ENCODE measurements at regions not wholly inside any gene's neighbourhood (a gene's known extent, or its start where the extent isn't known, plus 50 kb on each side); places are given as distances from the start of the nearest gene placed in this dataset.

DNA sequence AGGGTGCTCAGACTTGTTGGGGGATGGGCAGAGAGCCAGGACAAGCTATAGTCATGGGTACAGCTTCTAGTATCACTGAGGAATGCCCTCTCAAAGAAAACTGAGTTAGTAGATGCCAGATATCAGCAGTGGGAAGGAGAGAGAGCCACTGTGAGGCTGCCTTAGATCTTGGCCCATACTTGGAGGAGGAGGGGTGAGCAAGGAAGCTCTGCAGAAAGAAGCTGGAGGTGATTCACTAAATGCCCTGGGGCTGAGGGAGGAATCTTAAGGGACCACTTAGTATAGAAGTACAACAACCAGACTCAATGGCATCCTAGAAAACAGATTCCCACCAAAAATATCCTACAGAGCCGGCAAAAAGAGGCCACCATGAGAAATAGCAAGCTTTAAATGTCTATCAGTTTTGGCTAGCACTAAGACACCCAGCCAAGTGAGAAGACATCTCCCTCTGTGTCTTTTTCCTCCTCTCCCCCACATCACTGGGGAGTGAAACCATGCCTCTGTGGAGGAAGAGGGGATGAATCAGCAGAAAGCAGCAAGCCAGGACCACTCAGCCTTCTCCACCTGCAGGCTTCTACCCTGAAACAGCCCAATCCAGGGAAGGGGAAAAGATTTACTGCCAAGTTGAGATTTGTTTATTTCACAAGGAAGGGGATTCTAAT is 282.5 kb upstream of the STT3B start:
- Histone ChIP-seq H2AK5ac (ENCODE audit: low read length) (no peak overlapping the region), H3K36me3 (ENCODE audit: control insufficient read depth, insufficient read depth, low read length) (no peaks in the 10 kb centered on the region), H4K5ac (ENCODE audit: low read length) (no peak overlapping the region), H3K27ac (ENCODE audit: low read depth, low read length) (no peak overlapping the region), H2BK5ac (ENCODE audit: low read length) (no peak overlapping the region), H3K9ac (ENCODE audit: low read length) (no peak overlapping the region), H3K18ac (ENCODE audit: low read length) (peak overlapping the region; percentile 32), H3K4me3 (ENCODE audit: low read length) (no peak overlapping the region), H3K4ac (ENCODE audit: low read depth, low read length) (no peak overlapping the region), H3K79me1 (ENCODE audit: low read length) (no peaks in the 10 kb centered on the region), H2BK15ac (replicated peaks; ENCODE audit: low read depth) (no peak overlapping the region), H3K23ac (ENCODE audit: low read length) (no peak overlapping the region), H3K4me1 (ENCODE audit: control insufficient read depth, low read depth, low read length) (no peaks in the 10 kb centered on the region), H3K56ac (ENCODE audit: low read length) (peak overlapping the region; percentile 6), H3K4me2 (ENCODE audit: low read length) (no peak overlapping the region), H3K27me3 (ENCODE audit: insufficient read depth, low read length, poor library complexity) (no peaks in the 10 kb centered on the region), H2BK120ac (ENCODE audit: low read depth, low read length) (no peak overlapping the region), H4K8ac (ENCODE audit: low read depth, low read length) (no peak overlapping the region), H3K79me2 (ENCODE audit: control insufficient read depth, insufficient read depth, low read length) (no peaks in the 10 kb centered on the region)
- WGBS (ENCODE audit: extremely low coverage, insufficient coverage, low lambda C conversion rate): no CpG with 5 or more reads among the region's 1 CpG
- DNase-seq: peak; percentile 55

DNA sequence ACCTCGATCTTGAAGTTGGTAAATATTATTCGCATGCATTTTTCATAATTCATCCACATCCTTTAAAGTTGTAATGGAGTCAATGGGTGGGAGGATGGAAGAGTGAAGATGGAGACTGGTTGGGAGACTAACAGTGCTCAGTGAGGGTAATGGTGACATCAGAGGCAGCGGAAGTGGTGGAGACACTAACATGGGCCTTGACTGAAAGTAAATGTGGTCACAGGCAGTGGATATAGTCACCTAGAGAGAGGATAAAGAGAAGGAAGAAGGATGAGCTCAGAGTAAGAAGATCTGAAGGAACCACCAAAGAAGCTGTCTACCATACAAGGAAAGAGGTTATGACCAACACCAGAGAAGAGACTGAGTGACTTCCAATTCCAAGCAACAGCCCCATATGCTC is 281.6 kb upstream of the STT3B start:
- Histone ChIP-seq H2BK5ac (ENCODE audit: low read length) (no peak overlapping the region), H3K9ac (ENCODE audit: low read length) (no peak overlapping the region), H4K5ac (ENCODE audit: low read length) (no peak overlapping the region), H3K79me1 (ENCODE audit: low read length) (no peaks in the 10 kb centered on the region), H2BK15ac (replicated peaks; ENCODE audit: low read depth) (no peak overlapping the region), H3K56ac (ENCODE audit: low read length) (no peak overlapping the region), H2BK120ac (ENCODE audit: low read depth, low read length) (no peak overlapping the region), H3K79me2 (ENCODE audit: control insufficient read depth, insufficient read depth, low read length) (no peaks in the 10 kb centered on the region), H3K4me2 (ENCODE audit: low read length) (no peak overlapping the region), H3K27me3 (ENCODE audit: insufficient read depth, low read length, poor library complexity) (no peaks in the 10 kb centered on the region), H3K18ac (ENCODE audit: low read length) (no peak overlapping the region), H3K4me1 (ENCODE audit: control insufficient read depth, low read depth, low read length) (no peaks in the 10 kb centered on the region), H4K8ac (ENCODE audit: low read depth, low read length) (no peak overlapping the region), H3K36me3 (ENCODE audit: control insufficient read depth, insufficient read depth, low read length) (no peaks in the 10 kb centered on the region), H2AK5ac (ENCODE audit: low read length) (no peak overlapping the region), H3K23ac (ENCODE audit: low read length) (no peak overlapping the region), H3K4me3 (ENCODE audit: low read length) (no peak overlapping the region), H3K27ac (ENCODE audit: low read depth, low read length) (no peak overlapping the region), H3K4ac (ENCODE audit: low read depth, low read length) (no peak overlapping the region)
- no CpG with 5 or more reads among the region's 3 CpGs for WGBS (ENCODE audit: extremely low coverage, insufficient coverage, low lambda C conversion rate)
- no peak for DNase-seq

DNA sequence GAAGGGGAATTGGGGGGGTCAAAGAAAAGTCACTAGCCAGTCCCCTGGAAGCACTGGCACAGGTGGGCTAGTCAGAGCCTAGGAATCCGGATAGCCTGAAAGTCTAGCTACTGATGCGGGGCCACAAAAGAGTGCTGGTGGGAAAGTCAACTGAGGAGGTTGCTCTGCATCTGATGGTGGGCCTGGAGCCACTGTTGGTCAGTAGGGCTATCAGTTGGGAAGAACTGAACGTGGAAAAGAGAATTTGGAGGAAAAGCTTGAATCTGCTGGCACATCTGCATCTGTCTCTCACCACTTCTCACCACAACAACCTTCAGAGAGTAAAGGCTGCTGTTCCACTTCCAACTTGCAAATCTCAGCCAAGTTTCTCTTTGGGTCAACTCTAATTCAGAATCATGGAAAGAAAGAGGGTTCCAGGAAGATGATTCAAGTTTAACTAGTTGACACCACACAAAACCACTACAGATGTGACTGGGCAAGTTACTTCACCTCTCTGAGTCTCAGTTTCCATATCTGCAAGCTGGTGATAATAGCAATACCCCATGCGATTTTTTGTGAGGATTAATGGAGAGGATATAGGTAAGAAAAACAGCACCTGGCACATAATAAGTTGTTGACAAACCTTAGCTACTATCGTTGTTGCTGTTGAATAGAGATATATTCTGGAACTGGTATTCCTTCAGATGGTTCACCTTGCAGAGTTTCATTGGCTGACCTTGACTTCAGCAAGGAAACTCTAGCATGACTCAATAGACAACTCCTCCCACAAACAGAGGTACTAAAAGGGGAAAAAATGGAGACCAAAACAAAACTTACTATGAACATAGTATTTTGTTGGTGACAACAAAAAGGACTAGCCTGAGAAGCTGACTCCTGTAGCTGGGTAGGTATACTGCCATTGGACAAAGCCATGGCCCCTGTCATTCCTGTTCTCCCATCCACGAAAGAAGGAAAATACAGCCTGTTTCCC is 280.2 kb upstream of the STT3B start:
- WGBS (ENCODE audit: extremely low coverage, insufficient coverage, low lambda C conversion rate): no CpG with 5 or more reads among the region's 6 CpGs
- Histone ChIP-seq H3K79me2 (ENCODE audit: control insufficient read depth, insufficient read depth, low read length) (no peaks in the 10 kb centered on the region), H3K27ac (ENCODE audit: low read depth, low read length) (no peak overlapping the region), H2BK5ac (ENCODE audit: low read length) (no peak overlapping the region), H3K23ac (ENCODE audit: low read length) (no peak overlapping the region), H3K4ac (ENCODE audit: low read depth, low read length) (no peak overlapping the region), H3K18ac (ENCODE audit: low read length) (no peak overlapping the region), H4K5ac (ENCODE audit: low read length) (no peak overlapping the region), H3K36me3 (ENCODE audit: control insufficient read depth, insufficient read depth, low read length) (no peaks in the 10 kb centered on the region), H3K4me2 (ENCODE audit: low read length) (no peak overlapping the region), H3K9ac (ENCODE audit: low read length) (no peak overlapping the region), H3K56ac (ENCODE audit: low read length) (no peak overlapping the region), H4K8ac (ENCODE audit: low read depth, low read length) (no peak overlapping the region), H3K79me1 (ENCODE audit: low read length) (no peaks in the 10 kb centered on the region), H3K4me3 (ENCODE audit: low read length) (no peak overlapping the region), H2BK120ac (ENCODE audit: low read depth, low read length) (no peak overlapping the region), H2BK15ac (replicated peaks; ENCODE audit: low read depth) (no peak overlapping the region), H3K4me1 (ENCODE audit: control insufficient read depth, low read depth, low read length) (no peaks in the 10 kb centered on the region), H3K27me3 (ENCODE audit: insufficient read depth, low read length, poor library complexity) (no peaks in the 10 kb centered on the region), H2AK5ac (ENCODE audit: low read length) (no peak overlapping the region)
- no peak for DNase-seq

DNA sequence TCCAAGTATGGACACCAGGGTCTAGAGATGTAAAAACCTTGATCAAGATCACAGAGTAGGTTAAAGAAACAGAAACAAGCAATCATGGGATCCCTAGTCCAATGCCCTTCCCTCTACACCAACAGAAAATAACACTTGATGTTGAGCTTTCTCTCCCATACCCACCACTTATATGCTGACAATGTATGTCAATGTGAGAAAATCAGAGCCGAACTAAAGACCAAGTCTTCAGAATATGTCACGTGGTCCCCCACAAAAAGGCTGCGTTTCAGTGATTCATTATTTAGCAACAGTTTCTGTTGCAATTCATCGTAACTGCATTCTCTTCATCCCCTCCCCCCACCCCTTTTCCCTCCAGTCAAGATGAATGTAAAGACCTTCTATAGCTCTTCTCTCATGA is 278.9 kb upstream of the STT3B start:
- Histone ChIP-seq H2BK120ac (ENCODE audit: low read depth, low read length) (no peak overlapping the region), H3K23ac (ENCODE audit: low read length) (no peak overlapping the region), H2AK5ac (ENCODE audit: low read length) (no peak overlapping the region), H2BK5ac (ENCODE audit: low read length) (no peak overlapping the region), H3K4me1 (ENCODE audit: control insufficient read depth, low read depth, low read length) (no peaks in the 10 kb centered on the region), H3K27ac (ENCODE audit: low read depth, low read length) (no peak overlapping the region), H3K4ac (ENCODE audit: low read depth, low read length) (no peak overlapping the region), H3K18ac (ENCODE audit: low read length) (no peak overlapping the region), H2BK15ac (replicated peaks; ENCODE audit: low read depth) (no peak overlapping the region), H4K5ac (ENCODE audit: low read length) (no peak overlapping the region), H3K36me3 (ENCODE audit: control insufficient read depth, insufficient read depth, low read length) (no peaks in the 10 kb centered on the region), H3K9ac (ENCODE audit: low read length) (no peak overlapping the region), H3K4me2 (ENCODE audit: low read length) (no peak overlapping the region), H4K8ac (ENCODE audit: low read depth, low read length) (no peak overlapping the region), H3K79me1 (ENCODE audit: low read length) (no peaks in the 10 kb centered on the region), H3K27me3 (ENCODE audit: insufficient read depth, low read length, poor library complexity) (no peaks in the 10 kb centered on the region), H3K4me3 (ENCODE audit: low read length) (no peak overlapping the region), H3K56ac (ENCODE audit: low read length) (no peak overlapping the region), H3K79me2 (ENCODE audit: control insufficient read depth, insufficient read depth, low read length) (no peaks in the 10 kb centered on the region)
- no CpG with 5 or more reads among the region's 4 CpGs for whole genome bisulfite sequencing (ENCODE audit: extremely low coverage, insufficient coverage, low lambda C conversion rate)
- no peak for DNase-seq

DNA sequence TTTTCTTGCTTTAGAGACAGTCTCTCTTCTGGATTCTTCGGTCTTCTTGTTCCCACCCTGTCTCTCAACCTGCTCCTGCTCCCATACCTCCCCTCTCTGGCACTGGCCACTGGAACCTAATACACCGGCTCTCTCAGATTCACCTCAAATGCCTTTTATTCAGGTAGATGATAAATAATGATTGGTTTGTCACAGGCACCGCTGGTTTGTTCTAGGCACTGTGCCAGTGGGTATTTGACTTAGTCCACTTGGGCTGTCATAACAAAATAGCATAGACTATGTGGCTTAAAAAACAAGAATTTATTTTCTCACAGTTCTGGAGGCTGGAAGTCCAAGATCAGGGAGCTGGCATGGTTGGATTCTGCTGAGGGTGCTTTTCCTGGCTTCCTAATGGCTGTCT is 278.2 kb upstream of the STT3B start:
- Histone ChIP-seq H3K27me3 (ENCODE audit: insufficient read depth, low read length, poor library complexity) (no peaks in the 10 kb centered on the region), H4K8ac (ENCODE audit: low read depth, low read length) (no peak overlapping the region), H3K4ac (ENCODE audit: low read depth, low read length) (no peak overlapping the region), H2BK5ac (ENCODE audit: low read length) (no peak overlapping the region), H3K79me2 (ENCODE audit: control insufficient read depth, insufficient read depth, low read length) (no peaks in the 10 kb centered on the region), H2BK15ac (replicated peaks; ENCODE audit: low read depth) (no peak overlapping the region), H2BK120ac (ENCODE audit: low read depth, low read length) (no peak overlapping the region), H3K4me2 (ENCODE audit: low read length) (no peak overlapping the region), H4K5ac (ENCODE audit: low read length) (no peak overlapping the region), H3K36me3 (ENCODE audit: control insufficient read depth, insufficient read depth, low read length) (no peaks in the 10 kb centered on the region), H3K4me1 (ENCODE audit: control insufficient read depth, low read depth, low read length) (no peaks in the 10 kb centered on the region), H3K79me1 (ENCODE audit: low read length) (no peaks in the 10 kb centered on the region), H3K56ac (ENCODE audit: low read length) (no peak overlapping the region), H3K18ac (ENCODE audit: low read length) (no peak overlapping the region), H3K27ac (ENCODE audit: low read depth, low read length) (no peak overlapping the region), H3K4me3 (ENCODE audit: low read length) (no peak overlapping the region), H3K23ac (ENCODE audit: low read length) (no peak overlapping the region), H2AK5ac (ENCODE audit: low read length) (no peak overlapping the region), H3K9ac (ENCODE audit: low read length) (no peak overlapping the region)
- no CpG with 5 or more reads among the region's 3 CpGs for WGBS (ENCODE audit: extremely low coverage, insufficient coverage, low lambda C conversion rate)
- no peak for DNase-seq
